Endometrium (tissue), 2 donors: ENCODE measurements at regions not wholly inside any gene's neighbourhood (a gene's known extent, or its start where the extent isn't known, plus 50 kb on each side); places are given as distances from the start of the nearest gene placed in this dataset.

Experiments used
- FAIRE-seq: peaks from 2 replicates; lab custom pipeline; 2012; peaks lifted over from hg19 to GRCh38; lab: Jason Lieb, UNC
- donor health status: control.
- donor health status: control.

DNA sequence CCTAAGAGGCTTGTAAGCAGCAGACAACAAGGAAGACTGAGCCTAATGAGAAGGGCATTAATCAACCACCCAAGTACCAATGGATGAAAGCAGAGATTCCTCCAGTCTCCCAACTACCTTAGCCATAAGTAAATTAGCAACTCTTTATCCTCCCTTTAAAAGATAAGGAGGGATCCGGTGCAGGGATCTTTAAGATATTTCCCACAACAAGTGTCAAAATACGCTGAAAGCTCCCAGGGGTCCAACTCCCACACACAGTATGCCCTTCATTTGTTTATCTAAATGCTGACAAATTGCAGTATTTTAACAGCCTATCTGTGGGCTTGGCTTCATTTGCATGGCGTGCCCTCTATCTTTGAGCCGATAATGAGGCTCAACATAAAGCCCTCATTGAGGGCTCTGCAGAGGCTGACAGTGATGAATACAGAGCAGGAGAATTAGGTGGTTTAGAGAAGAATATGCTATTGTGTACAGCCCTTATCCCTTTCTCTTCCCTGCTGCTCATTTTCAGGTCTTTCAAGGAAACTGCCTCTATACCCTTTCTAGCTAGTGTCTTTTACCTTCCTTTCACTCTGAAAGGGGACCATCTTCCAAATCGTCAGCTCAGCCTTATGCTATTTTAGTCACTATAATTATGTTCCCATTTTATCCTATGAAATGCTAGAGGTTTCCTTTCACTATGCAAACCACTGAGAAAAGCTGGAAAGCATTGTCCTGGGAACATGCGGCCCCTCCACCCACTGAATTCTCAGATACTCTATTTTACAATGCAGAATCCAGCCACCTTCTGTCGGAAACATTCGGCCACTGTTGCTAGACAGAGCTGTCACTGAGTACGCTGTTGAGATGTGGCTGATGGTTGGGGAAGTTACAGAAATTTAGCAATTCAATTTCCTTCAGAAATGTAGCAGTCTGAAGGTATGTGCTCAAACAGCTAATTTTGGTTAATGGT is 575.2 kb upstream of the JAG1 start:
- FAIRE-seq = no peak

DNA sequence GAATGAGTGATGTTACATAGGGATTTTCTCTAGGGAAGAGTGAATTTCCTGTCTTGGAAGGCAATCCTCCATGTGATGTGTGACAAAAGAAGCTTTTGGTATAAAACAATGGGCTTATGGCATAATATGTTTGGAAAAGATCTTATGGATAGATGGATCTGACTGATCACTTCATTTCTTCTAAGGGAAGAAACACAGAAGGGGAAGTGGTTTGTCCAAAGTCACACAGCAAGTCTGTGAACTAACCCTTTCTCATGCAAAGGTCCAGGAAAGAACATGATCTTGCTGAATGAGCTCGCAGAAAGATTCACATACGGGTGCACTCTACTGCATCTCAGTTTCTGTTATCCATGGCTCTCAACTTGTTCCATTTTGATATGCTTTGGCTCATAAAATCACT is 575.9 kb upstream of the JAG1 start:
- FAIRE-seq = no peak

DNA sequence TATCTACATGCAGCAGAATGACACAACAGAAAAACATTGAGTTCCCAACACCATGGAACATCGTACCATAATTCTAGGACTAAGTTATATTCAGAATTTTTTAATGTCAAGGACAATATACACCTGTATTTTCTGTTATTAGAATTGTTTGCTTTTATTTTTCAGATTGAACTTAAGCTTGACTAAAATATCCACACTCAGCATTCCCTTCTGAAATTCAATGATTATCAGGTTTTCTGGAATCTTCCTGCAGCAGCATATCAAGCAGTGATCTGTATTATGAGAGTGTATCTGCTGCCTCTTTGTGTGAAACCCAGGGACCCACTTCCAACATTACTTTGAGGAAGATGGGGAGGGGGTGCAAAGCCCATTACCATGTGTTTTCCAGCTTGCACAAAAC is 578.6 kb upstream of the JAG1 start:
- no peak for FAIRE-seq

DNA sequence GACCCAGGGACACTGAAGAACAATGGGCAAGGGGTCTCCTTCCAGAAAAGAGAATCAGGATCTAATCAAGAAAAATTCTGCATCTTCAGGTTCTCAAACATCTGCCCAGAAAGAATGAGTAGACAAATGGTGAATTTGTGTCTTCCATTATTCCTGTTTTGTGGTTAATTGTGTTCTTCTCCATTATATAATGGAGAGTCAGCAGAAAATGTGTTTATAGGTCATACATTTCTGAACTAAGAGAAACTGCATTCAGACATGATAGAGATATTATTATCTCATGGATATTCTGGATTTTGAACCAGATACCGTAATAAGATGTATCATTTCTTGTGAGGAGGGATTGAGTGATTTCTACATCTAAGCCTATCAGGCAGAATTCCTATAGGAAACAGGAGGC is 581.7 kb upstream of the JAG1 start:
- no peak for FAIRE-seq

DNA sequence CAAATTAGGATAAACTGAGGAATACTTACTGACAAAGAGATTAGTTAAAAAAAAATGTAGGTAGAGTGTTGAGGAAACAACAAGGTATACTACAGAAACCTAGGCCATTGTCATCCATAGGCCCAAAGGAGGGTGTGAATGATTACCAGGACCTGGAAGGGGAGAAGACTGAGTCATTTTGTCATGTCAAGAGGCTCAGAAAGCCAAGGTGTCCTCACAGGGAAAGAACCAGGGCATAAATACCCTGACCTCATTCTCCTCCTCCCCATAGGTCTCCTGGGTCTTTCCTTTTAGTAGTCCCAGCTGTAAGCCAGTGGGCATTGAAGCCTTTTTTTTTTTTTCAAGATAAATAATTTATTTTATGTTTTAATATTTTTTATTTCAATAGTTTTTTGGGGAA is 582.1 kb upstream of the JAG1 start:
- FAIRE-seq = no peak

DNA sequence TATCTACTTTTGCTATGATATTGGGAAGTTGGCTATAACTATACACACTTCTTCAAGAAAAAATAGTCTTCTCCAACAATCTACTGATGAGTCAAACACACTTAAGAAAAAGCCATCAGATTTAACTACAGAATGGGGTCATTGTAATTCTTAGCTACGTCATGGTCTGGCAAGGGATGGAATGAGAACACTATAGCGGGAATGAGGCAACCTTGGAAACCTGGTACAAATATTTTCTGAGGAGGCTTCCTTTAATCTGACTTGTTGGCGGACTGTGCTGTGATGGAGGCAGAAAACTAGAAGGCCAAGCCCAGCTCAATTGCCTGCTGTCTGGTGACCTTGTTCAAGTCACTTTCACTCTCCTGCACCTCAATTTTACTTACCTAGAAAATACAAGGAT is 586.8 kb upstream of the JAG1 start:
- FAIRE-seq = no peak

DNA sequence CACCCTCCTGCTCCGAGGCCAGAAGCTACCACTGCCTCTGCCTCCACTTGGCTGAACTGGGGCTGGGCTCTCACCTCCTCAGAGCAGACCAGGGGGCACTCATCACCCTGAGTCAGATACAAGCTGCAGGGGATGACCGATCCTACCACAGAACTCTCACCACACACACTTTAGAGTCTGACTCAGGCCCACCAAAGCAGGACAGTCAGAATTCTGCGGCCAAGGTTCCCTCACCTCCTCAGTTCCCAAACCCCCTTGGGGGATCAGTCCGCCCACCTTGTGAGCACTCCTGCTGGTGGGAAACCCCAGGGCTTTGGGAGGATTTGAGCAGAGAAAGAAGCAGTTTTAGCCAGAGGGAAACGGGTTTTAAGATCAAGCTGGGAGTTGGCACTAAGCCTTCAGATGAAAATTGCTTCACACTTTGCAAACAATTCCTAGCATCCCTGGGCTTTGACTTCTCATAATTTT is 587.8 kb upstream of the JAG1 start:
- FAIRE-seq = no peak

DNA sequence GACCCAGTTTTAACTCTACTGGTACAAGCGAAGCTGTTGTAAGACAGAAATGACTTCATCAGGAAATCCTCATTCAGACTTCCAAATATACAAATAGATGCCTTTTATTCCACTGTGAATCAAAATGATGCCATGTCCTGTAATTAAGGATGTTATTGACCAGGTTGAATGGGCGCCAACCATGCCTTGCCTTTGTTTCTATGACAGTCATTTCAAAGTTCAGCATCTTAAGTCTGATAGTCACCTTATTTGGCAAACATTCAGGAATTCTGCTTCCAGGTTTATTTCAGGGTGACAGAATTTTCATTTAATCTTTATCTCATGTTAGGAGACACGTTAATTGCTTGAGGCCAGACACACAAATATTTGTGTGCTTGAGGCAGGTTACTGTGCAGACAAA is 592.8 kb upstream of the JAG1 start:
- no peak for FAIRE-seq

DNA sequence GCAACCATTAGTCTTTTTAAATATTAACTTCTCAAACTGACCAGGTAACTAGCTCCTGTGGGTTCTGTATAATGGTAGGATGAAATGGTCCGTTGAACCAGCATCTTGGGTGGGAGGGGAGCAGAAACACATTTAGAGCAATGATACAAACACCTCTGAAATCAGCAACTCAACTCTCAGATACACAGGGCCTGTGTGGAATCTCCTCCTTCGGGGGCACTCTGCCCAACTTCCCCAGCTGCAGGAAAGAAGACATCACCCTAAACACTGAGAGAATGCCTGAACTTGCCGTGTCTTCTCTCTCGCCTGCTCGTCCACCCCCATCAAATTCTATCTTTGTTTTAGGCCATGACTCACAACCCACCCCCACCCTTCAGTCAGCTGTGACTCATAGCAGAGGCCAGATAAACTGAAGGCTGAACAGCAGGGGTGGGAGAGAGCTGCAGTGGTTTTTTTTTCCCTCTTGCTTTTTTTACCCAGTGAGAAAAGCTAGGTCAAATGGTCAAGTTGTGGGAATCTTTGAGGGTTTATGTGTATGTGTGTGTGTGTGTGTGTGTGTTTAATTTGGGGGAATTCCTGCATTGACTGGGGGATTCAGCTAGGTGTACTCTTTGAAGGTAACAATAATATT is 593.4 kb upstream of the JAG1 start:
- peak; percentile 51 for FAIRE-seq

DNA sequence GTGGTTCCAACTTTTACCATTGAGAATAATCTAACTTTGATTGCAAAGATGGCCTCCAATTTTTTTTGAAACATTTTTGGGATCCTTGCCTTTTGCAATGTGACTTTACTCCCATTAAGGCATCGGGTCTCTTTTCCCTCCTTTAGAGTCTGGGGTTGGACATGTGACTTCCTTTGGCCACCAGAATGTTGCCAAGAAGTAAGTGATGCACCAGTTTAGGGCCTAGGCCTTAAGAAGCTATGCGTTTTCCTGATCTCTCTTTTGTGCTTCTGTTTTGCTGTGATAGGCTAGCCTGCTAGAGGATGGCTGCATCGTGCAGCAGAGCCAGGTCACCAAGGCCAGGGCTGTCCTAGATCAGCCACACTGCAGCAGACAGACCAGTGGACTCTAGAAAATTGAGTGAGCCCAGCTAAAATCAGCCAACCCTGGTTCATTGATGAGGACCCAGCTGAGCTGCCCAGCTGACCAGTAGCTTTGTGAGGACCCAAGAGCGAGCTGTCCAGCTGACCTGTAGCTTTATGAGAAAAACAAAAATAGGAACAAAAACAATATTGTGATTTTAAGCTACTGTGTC is 594.0 kb upstream of the JAG1 start:
- FAIRE-seq = no peak

DNA sequence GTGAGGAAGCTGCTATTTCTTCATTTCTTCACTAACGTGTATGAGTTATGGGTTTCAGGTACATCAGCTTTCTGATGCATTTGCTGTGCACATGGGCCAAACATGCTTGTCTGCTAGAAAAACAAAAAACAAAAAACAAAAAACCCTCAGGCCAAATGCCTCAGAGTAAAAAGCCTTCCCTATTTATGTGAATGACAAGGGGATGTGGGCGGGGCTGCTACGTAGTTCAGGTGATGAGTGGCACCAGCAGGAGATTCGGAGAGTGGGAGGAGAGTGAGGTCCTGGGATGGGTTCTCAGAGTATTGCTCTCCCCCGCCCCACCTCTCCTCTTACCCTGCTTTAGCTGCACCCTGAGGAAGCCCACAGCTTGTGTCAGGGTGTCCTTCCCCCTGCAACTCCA is 596.8 kb upstream of the JAG1 start:
- no peak for FAIRE-seq

DNA sequence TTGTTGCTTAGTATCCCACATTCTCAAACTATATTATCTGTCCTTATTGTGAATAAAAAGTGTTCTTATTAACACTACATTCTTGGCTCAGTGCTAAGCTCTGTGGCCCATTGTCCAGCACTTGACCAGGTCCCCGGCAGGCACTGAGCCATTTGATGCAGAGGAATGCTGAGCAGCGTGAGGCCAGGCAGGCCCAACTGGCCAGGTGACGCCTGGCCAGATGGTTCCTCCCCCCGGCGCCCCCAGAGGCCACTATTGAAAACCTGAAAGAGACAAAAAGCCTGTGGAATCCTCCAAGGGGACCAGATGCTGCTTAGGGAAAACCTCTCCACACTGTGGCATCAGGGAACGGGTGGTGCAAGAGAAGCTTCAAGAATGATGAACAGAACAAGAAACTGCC is 597.5 kb upstream of the JAG1 start:
- no peak for FAIRE-seq

DNA sequence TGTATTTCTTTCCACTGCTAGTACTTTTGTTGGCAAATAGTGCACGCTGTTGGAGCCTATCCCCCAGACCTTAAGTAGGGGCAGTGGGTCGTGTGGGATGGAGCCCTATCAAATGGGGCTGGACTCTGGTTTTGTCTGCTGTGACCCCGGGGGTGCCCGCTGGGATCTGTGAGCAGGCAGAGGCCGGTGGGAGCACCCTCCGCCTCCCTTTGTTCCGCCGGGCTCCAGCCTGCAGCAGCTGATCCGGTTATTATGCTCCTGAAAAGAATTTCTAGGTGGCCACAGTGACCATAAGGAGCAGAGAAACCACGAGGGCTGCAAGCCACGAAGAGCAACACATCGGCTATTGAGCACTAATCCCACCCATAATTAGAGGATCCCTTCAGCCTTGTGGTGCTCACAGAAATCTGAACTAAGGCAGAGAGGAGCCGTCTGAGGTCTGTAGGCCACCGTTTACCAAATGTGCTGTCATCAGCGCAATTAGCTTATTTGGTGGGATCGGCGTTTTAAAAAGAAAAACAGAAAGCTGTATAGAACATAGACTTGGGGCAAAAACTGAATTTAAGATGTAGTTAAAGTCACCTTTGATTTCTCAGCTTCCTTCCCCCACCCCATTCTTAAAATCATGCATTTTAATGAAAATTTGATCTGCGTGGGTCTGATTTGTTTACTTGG is 598.3 kb upstream of the JAG1 start:
- FAIRE-seq = no peak

DNA sequence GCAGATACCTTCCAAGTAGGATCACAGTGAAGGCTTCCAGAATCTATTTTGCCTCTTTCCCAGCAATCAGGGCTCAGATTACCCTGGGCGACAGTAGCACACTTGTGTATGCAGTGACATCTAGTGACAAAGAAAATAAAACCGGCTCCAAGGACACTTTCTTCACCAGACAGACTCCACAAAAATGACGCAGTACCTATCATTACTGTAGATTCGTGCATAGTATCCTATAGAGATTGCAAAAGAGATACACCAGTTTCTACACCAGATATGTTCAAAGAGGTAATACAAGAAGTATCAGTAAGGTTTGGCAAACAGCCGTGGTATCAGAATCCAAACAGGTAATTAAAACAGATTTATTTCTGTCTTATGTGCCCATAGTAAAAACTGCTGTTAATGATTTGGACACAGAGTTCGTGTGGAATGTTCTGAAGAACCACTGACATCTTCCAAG is 600.4 kb upstream of the JAG1 start:
- peak; percentile 84 for FAIRE-seq

DNA sequence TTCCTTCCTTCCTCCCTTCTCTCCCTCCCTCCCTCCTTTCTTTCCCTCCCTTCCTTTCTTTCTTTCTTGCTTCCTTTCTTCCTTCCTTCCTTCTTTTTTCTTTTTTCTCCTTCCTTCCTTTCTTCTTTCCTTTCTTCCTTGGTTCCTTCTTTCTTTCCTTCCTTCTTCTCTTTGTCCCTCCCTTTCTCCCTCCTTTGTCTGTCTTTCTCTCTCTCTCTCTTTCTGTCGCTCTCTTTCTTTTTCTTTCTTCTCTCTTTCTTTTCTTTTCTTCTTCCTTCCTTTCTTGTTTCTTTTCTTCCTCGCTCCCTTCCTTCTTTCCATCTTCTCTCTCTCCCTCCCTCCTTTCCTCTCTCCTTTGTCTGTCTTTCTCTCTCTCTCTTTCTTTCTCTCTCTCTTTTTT is 601.9 kb upstream of the JAG1 start:
- FAIRE-seq = no peak

DNA sequence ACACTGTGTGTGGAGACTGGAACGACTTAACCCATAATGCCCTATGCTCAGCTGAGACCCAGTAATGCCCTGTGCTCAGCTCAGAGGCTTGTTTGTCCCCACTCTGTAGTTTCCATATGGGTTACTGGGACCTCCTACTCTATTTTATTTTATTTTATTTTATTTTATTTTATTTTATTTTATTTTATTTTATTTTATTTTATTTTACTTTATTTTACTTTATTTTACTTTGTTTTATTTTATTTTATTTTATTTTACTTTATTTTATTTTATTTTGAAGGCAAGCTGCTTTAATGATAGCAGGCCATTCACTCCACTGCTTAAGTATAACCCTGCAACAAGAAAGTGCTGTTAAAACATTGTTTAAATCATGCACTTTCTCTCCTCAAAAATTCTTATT is 603.4 kb upstream of the JAG1 start:
- FAIRE-seq = peak; percentile 84

DNA sequence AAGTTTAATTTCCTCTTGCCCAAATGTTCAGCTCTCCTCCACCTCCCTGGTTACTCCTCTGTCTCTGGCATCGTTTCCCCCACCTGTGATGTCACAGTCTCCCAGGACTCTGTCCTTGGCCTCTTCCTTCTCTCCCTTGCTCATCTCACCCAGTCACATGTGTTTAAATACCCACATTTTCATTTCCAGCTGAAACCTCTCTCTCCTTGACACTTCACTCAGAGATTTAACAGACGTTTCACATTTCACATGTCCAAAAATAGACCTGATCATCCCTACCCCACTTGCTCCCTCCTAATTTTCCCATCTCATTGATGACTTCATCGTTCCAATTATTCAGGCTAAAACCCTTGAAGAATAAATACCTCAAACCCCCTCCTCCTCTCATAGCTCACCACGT is 604.1 kb upstream of the JAG1 start:
- FAIRE-seq = no peak

DNA sequence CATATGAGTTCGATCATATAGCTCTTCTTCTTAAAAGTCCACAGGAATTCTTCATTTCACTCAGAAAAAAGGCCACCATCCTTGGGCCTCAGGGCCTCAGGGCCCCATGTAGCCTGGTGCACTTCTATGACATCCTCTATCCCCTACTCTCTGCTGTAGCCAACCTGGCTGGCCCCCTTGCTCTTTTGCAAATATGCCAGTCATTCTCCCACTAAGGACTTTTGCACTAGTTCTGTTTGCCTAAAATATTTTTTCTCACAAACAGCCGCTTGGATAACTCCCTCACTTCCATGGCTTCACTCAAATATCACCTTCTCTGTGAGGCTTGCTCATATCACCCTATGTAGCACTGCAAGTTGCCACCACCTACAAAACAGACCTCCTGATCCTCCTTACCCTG is 604.7 kb upstream of the JAG1 start:
- FAIRE-seq = no peak

DNA sequence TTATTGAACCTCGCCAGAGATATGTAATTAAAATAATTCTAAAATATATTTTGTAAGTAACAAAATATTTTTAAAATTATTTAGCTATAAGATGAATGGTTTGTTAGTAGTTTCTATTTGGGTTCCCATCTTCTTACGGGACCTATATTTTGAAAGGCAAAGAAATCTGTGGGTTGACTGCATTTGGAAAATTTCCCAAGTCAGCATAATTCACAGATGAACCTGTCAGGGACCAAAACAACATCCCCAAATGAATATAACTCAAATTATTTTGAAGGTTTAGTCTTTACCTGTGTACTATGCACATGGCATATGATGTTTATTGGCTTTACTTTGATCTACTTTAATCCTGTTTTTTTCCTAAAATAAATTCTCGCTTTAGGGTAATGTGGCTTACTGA is 607.4 kb upstream of the JAG1 start:
- FAIRE-seq = no peak

DNA sequence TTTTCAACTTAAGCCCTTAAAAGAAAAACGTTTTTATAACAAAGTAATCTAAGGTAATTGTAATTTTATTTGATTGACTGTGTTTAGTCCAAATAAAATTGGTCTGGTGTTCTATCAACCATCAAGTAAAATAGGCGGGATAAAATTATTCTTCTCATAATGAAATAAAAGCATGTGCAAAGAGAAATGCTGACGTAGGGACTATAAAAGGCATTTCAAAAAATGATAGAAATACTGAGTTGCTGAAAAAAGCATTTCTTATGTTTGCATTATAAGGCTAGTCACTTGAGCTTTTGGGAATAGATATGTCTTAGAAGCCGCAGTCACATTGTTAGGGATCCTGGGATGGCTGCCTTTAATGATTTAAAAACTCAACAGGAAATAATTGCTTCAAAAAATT is 608.0 kb upstream of the JAG1 start:
- FAIRE-seq = no peak

DNA sequence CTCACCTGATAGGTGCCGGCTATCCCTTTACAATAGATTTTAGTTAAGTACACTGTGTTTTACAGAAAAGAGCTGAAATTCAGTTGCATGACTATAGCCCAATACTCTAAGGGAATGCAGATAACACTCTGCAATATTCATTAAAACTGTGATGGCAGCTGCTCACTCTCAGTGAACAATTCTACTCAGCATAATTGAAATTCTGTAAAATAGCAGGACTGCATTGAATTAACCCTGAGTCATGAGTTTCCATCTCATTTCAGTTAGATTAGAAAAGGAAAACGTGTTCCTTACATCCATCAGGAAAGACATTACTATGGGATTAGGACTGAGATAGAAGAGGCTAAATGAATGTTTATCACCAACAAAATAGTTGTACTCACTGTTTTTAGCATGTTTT is 613.3 kb upstream of the JAG1 start:
- no peak for FAIRE-seq

DNA sequence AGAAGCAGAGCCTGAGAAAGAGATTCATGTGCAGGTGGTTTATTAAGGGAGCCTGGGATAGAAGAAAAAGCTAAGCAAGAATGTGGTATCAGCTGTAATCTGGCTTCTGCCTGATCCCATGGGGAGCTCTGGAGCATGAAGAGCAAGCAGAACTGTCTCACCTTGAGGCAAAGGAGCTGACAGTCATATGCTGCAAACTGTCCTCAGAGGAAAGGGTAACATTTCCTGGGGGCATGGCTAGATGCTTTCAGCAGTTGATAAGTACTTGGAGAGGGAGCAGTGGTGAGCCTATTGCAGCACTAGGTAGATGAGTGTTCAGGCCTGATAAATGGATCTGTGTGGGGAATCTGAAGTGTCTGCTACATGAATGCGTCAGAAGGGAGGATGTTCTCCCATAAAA is 621.5 kb upstream of the BTBD3 start:
- no peak for FAIRE-seq

DNA sequence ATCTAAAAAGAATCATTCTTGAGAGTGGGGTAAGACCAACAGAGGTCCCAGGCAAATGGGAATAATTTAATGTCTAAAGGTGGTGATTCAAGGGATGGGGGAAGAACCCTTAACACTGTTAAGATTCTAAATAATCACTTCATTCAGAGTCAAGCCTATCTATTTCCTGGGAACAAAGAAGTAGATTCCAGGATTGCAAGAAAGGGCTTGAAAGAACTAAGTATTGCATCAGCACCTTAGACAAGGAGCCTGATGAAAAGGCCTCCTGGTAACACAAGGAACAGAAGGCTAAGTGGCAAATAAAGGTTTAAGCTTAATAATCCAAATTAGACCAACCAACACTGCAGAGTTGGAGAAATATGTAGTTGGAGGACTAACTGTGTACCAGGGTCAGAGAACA is 620.7 kb upstream of the BTBD3 start:
- no peak for FAIRE-seq
